HG03066 (cell line): ENCODE measurements at regions not wholly inside any gene's neighbourhood (a gene's known extent, or its start where the extent isn't known, plus 50 kb on each side); places are given as distances from the start of the nearest gene placed in this dataset.
A peak's percentile ranks its signal among the peaks of the same experiment; 100 is the strongest.

Experiments
- ATAC-seq: cut with Tn5 transposase; IDR thresholded peaks from one replicate; pipeline ENCODE4 v1.9.1; 2021; ENCODE audit warnings: low read depth; ENCODE audit not compliant: unreplicated experiment

GRCh38 chr3:130259166-130259874 is 86.2 kb upstream of the COL6A5 start:
- no peak for ATAC-seq

GRCh38 chr3:130260918-130261317 is 84.6 kb upstream of the COL6A5 start:
- no peak for ATAC-seq

GRCh38 chr3:130263708-130264107 is 81.8 kb upstream of the COL6A5 start:
- ATAC-seq = no peak

- ATAC-seq = no peak
These were observed 78.7 kb upstream of the COL6A5 start for GRCh38 chr3:130266817-130267216.

- ATAC-seq = peak; percentile 63
These were observed 69.2 kb upstream of the COL6A5 start for GRCh38 chr3:130276203-130276803.

GRCh38 chr3:130288670-130289069 is 56.8 kb upstream of the COL6A5 start:
- ATAC-seq = no peak

GRCh38 chr3:130291148-130291547 is 54.3 kb upstream of the COL6A5 start:
- ATAC-seq = no peak

- ATAC-seq = no peak
These were observed 52.2 kb upstream of the COL6A5 start for GRCh38 chr3:130293247-130293646.
